ENCODE measurements at regions not wholly inside any gene's neighbourhood (a gene's known extent, or its start where the extent isn't known, plus 50 kb on each side); places are given as distances from the start of the nearest gene placed in this dataset.
"Not testable (repeated sequence)": the region's sequence is repeated elsewhere in the genome, so short reads cannot be mapped to it uniquely, and the experiment has no call there.

GRCh38 chr2:111533557-111534247 is 350.3 kb downstream of the ANAPC1 start:
- H3K4me3 ChIP-seq (ENCODE audit: insufficient read depth, low read depth, low read length); dilution Hi-C loops (cut with HindIII; ENCODE audit: low sequenced_read_pairs, unreplicated experiment); H4K20me1 ChIP-seq (ENCODE audit: insufficient read depth, low read length); CTCF ChIA-PET; POLR2A ChIA-PET (ENCODE audit: unreplicated experiment); H3K9me3 ChIP-seq (ENCODE audit: control insufficient read depth, insufficient read depth, low read length); H3K27me3 ChIP-seq (ENCODE audit: control insufficient read depth, insufficient read depth, low read length); BruUV-seq (replicated peaks); in situ Hi-C loops (cut with MboI; ENCODE audit: low sequenced_read_pairs); intact Hi-C loops (cut with micrococcal nuclease); DNase-seq; H2AK9ac ChIP-seq (replicated peaks; ENCODE audit: low read depth, low read length, poor library complexity); H3K36me3 ChIP-seq (ENCODE audit: control insufficient read depth, insufficient read depth, low read length); H2AFZ ChIP-seq (replicated peaks; ENCODE audit: low read length, poor library complexity): not testable (repeated sequence)
- Histone ChIP-seq H4K5ac (ENCODE audit: low read depth, low read length) (peak overlapping the region; percentile 97), H3K9ac (ENCODE audit: low read depth, low read length) (peak overlapping the region; percentile 77), H4K91ac (ENCODE audit: insufficient read depth, low read depth, low read length) (peak overlapping the region; percentile 99), H3K27ac (ENCODE audit: insufficient read depth, low read length) (peak overlapping the region; percentile 92), H3K56ac (ENCODE audit: extremely low read depth, insufficient read depth, low read length) (peak overlapping the region; percentile 70), H2BK120ac (ENCODE audit: low read depth, low read length) (peak overlapping the region; percentile 100), H3K18ac (ENCODE audit: low read depth, low read length) (peak overlapping the region; percentile 80), H2BK20ac (ENCODE audit: low read depth, low read length) (peak overlapping the region; percentile 98), H3K4me1 (ENCODE audit: control insufficient read depth, insufficient read depth, low read length) (peaks cover 23% of the 10 kb centered on the region), H2BK15ac (ENCODE audit: low read depth, low read length) (peak overlapping the region; percentile 94), H3K4me2 (ENCODE audit: low read depth, low read length) (peak overlapping the region; percentile 71), H3K4ac (ENCODE audit: low read depth, low read length) (peak overlapping the region; percentile 98), H2AK5ac (ENCODE audit: low read depth, low read length) (peak overlapping the region; percentile 99), H4K8ac (ENCODE audit: low read depth in 2 of 2, low read length in 2 of 2) (peak overlapping the region; percentile 43 to 89), H3K23ac (ENCODE audit: low read depth, low read length) (peak overlapping the region; percentile 97), H2BK5ac (ENCODE audit: low read depth, low read length, poor library complexity, severe bottlenecking) (peak overlapping the region; percentile 97), H3K79me1 (ENCODE audit: low read depth in 1 of 2, low read length in 2 of 2) (peaks cover 0 to 24% of the 10 kb centered on the region in 2 experiments; a peak in 2 of 4 replicates), H3K9me1 (ENCODE audit: insufficient read depth, low read length) (peaks cover 13% of the 10 kb centered on the region), H3K14ac (replicated peaks; ENCODE audit: low read depth, low read length) (peak overlapping the region; percentile 98)
- no CpG with 5 or more reads among the region's 8 CpGs for whole genome bisulfite sequencing, 2 experiments (ENCODE audit: extremely low coverage in 2 of 2, insufficient read length in 1 of 2)
- ATAC-seq (ENCODE audit: low read depth), result peak; percentile 41
